ENCODE measurements at regions not wholly inside any gene's neighbourhood (a gene's known extent, or its start where the extent isn't known, plus 50 kb on each side); places are given as distances from the start of the nearest gene placed in this dataset.

DNA sequence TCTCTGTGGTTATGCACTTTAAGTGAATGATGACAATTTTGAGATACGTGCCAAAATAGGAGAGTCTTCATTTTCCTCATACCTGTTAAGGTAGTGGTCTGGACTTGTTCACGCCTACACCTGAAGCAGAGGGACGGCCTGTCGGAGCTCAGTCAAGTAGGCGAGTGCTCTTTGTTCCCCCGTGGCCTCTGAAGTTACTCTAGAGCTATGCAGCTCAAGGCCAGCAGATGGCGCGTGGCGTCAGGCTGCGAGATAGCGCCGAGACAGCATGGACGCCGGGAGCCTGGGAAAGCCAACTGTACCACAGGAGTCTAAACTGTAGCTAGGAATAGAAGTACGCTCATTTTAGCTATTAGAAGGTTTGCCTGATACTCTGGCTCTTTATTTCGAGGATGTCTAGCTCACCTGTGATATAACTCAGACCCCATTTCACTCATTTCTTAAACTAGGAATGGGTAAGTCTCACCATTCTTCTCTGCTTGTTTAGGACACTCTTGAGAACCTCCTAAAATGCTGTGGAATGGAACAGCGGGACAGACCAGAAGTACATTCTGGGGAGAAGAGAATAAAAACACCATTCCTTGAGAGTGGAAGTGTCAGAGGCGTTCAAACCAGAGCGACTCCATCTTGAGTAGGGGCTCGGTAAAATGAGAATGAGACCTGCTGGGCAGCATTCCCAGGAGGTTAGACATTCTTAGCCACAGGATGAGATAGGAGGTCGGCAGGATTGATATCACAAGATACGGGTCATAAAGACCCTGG is 267.4 kb upstream of the HMGA2 start:
- peak; percentile 26 for DNase-seq

- no peak for DNase-seq
Observed at GRCh38 chr12:65557438-65558181, 266.7 kb upstream of the HMGA2 start.

DNA sequence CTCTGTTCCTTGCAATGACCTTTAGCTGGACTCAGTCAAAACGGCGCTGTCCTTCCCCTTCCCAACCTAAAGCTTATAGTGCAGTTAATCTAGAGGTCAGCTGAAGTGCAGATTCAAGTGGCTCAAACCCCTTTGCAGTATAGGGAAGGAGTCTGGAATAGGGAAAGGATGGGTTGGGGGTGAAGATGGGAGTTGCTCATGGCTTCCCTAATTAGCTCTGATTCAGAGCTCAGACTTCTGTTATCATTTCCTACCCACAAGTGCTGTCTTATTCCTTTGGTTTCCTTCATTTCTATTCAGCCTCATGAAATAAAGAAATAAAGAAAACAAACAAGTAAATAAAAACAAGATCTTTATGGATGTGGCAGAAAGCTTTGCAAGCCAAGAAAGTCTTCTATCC is 264.0 kb upstream of the HMGA2 start:
- no peak for DNase-seq

DNA sequence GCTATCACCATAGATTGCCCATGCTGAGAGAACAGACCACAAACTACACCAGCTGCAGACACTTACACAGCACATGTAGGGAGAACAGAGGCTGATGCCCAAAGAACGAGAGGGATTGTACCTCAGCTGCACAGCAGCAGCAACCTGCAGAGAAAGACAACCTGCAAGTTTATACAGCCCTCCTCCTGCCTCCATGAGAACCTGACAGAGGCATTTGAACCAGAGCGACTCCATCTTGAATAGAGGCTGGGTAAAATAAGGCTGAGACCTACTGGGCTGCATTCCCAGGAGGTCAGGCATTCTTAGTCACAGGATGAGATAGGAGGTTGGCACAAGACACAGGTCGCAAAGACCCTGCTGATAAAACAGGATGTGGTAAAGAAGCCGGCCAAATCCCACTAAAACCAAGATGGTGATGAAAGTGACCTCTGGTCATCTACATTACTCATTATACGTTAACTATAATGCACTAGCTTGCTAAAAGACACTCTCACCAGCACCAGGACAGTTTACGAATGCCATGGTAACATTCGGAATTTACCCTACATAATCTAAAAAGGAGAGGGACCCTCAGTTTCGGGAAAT is 262.4 kb upstream of the HMGA2 start:
- DNase-seq, result no peak

DNA sequence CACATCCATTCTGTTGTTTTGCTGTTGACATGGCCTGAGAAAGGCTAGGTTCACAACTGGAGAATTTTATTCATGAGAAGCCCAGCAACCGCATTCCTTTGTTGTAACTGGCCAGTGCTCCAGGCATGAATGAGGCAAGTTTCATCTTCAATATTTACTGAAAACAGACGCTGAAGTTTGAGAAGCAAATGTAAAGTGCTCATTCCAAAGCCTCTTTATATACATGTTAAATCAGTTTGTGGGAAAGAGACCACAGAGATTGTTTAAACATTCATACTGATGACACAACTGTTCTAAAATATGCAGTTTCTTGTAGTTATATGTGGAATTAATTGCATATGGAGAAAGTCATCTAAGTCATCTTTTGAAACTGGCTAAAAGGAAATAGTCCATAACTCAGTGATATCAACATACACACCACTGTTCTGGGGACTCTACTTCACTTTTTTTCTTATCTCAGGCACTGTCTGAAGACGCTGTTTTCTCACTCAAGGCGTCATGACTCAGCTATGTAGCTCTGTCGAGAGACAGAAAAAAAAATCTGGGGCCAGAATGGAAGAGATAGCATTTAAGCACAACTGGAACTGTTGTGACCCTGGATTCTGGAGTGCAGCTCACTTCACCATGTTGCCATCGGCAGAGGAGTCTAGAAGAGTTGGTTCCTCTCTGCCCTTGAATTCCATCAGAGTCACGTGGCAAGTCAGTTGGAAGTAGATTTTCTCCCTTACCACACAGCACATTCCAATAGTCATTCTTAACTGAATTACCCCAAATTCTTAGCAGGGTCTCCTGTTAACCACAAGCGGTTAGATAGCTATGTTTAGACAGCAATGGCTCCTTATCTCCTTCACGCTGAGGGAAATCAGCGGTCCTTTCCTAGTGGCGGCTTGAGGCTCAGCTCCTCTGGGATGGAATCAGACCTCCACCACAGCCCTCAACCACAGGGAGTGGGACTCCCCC is 258.4 kb upstream of the HMGA2 start:
- DNase-seq, result no peak

DNA sequence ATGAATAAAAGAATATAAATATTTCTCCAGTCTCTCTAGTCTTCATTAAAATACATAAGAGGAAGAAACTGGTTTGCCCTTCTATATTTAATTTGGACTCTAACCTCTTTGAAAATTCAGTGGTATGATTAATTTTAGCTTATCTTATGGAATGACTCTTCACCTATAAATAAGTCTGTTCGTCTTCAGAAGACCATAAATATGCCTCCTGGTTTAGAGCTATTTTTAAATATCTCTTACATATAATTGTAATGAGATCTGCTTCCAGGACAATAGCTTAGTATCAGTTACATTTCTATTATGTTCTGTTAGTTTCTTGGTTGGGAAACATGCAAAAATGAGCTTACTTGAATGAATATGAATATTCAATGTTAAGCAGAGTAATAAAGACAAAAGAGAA is 257.5 kb upstream of the HMGA2 start:
- no peak for DNase-seq

- no peak for DNase-seq
Observed at GRCh38 chr12:65567820-65568219, 256.5 kb upstream of the HMGA2 start.

DNA sequence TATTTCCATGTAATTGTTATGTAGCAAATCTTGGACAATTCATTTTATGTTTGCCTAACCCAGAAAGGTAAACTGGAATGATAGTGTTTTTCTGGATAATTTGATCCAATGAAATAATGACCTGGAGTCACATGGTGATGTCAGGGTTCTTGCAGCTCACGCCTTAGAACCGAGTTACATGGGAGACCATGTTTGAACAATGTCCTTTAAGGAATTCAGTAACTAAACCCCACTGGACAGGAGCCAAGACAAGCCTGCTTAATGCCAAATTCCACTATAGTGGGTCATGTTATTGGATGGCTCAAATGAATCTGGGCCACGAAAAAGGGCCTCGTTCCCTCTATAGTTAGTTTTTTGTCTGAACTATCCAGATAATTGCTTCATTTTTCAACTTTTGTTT is 255.8 kb upstream of the HMGA2 start:
- DNase-seq, result no peak

- DNase-seq, result no peak
Observed at GRCh38 chr12:65570451-65571130, 253.7 kb upstream of the HMGA2 start.

- DNase-seq, result no peak
Observed at GRCh38 chr12:65574867-65575266, 249.4 kb upstream of the HMGA2 start.

DNA sequence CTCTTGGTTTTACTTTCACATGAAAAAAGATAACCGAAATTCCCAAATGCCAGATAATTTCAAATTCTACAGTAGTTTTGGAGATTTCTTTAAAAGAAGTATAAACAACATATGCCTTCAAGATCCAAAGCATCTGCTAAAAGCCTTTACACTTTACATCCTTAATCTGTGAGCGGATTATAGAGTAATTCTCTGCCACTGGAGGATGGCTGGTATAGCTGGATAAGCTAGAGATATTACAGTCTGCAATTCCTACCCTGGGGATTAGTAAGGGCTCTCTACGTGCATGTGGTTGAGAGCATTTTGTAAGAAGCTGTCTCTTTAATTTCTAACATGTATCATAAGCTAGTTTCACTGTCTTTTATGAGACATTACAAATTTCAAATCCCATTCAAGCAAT is 240.3 kb upstream of the HMGA2 start:
- DNase-seq, result no peak

GRCh38 chr12:65585648-65586602 is 238.4 kb upstream of the HMGA2 start:
- DNase-seq, result no peak

DNA sequence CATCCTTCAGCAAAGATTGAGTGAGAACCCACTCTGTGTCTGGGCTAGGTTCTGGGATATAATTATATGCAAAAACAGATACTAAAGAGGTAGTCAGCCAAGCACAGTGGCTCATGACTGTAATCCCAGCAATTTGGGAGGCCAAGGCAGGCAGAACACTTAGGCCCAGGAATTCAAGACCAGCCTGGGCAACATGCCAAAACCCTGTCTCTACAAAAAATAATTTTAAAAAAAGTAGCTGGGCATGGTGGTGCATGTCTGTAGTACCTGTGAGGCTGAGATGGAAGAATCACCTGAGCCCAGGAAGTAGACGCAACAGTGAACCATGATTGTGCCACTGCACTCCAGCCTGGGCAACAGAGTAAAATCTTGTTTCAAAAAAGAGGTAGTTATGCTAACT is 237.5 kb upstream of the HMGA2 start:
- no peak for DNase-seq

- no peak for DNase-seq
Observed at GRCh38 chr12:65590318-65590717, 234.0 kb upstream of the HMGA2 start.

GRCh38 chr12:65592416-65592815 is 231.9 kb upstream of the HMGA2 start:
- DNase-seq, result no peak

DNA sequence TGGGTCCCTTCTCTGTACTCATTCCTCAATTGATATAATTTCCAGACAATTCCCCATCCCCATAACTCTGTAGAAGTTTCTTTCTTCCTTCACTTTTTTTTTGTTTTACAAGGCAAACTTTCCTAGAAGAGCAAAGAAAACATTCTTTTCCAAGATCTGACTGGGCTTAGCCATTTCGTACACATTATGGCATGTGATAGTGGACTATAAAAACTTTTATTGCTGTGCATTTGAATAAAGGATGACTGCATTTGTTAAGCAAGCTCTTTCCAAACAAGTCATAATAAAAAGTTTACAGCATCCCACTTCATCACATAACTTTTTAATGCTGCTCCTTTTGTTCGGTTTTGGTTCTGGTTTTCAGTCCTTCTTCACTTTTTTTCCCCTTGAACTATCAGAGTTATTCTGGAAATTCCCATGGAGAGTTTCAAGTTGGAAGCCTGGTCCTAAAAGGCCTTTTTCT is 231.0 kb upstream of the HMGA2 start:
- no peak for DNase-seq

GRCh38 chr12:65594409-65594808 is 229.9 kb upstream of the HMGA2 start:
- no peak for DNase-seq

DNA sequence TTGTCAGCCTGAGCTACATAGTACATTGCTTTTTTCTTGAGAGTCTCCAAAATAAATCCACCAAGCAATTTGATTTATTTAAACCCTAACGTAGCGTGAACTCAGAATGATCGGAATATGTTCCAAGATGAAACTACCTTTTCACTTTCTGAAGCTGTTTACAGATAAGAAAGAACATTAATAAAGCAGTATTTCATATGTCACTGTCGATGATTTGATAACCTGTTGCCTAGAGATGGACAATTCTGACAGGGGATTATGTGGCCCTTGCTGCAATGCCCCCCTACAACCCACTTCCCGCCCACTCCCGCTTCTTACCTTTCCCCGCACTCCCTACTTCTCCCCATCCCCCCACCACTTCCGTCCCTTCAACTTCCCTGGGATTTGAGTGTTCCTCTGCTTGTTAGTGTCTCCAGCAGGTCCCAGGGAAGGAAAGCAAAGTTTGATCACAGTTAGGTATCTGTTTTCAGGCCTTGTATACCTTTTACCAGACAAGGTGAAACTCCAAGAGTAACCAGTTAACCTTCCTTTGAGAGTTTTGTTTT is 229.2 kb upstream of the HMGA2 start:
- DNase-seq, result no peak

- no peak for DNase-seq
Observed at GRCh38 chr12:65596514-65597091, 227.7 kb upstream of the HMGA2 start.

DNA sequence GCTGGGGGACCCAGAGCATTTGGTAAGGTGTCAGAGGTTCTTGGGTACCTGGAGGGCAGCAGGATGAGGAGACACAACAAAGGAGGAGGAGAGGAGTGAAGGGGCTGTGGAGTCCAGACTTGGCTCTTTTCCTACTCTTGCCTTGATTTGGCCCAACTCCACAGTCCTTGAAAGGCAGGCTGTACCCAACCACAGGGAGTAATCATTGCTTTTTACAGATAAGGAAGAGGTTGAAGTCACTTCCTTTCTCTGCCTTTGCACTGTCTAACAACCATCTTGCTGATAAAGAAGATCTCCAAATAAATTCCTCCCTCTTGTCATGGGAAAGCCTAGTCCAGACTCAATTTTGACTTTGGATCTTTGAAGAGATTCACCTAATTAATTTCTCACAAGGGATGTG is 226.8 kb upstream of the HMGA2 start:
- DNase-seq, result no peak
